ENCODE measurements at regions not wholly inside any gene's neighbourhood (a gene's known extent, or its start where the extent isn't known, plus 50 kb on each side); places are given as distances from the start of the nearest gene placed in this dataset.

DNA sequence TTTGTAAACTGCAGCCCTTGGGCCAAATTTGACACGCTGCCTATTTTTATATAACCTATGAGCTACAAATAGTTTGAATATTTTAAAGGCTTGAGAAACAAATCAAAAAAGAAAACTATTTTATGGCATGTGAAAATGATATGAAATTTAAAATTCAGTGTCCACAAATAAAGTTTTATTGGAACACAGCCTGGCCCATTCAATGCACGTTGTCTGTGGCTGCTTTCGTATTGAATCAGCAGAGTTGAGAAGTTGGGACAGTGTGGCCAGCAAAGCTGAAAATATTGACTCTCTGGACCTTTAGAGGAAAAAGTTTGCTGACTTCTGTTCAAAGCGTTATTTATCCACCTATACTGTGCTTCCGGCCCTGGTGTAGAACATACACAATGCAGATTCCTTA, 654.2 kb downstream of the MED13L start:
- no peak for TF ChIP-seq HEYL (CRISPR knock-in tag; IDR thresholded peaks at IDR 0.05)
- TF ChIP-seq, protein P1, sequence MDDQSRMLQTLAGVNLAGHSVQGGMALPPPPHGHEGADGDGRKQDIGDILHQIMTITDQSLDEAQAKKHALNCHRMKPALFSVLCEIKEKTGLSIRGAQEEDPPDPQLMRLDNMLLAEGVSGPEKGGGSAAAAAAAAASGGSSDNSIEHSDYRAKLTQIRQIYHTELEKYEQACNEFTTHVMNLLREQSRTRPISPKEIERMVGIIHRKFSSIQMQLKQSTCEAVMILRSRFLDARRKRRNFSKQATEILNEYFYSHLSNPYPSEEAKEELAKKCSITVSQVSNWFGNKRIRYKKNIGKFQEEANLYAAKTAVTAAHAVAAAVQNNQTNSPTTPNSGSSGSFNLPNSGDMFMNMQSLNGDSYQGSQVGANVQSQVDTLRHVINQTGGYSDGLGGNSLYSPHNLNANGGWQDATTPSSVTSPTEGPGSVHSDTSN (IDR thresholded peaks at IDR 0.05): no peak
- TF ChIP-seq MAFK (IDR thresholded peaks at IDR 0.05; ENCODE audit: partially characterized antibody): no peak
- TF ChIP-seq JUN (IDR thresholded peaks at IDR 0.05): no peak

Measured in A549 (cell line).